Erythroblast (primary cell): ENCODE measurements at regions not wholly inside any gene's neighbourhood (a gene's known extent, or its start where the extent isn't known, plus 50 kb on each side); places are given as distances from the start of the nearest gene placed in this dataset.

Source experiments
- GATA1 ChIP-seq: IDR thresholded peaks from 2 replicates; pipeline ENCODE4 v1.6.1; 2011; ENCODE audit warnings: low read depth, mild to moderate bottlenecking, control low read depth, low read length, moderate library complexity
- POLR2A ChIP-seq: IDR thresholded peaks from 2 replicates; pipeline ENCODE4 v1.6.1; 2011; ENCODE audit warnings: mild to moderate bottlenecking, low read length

DNA sequence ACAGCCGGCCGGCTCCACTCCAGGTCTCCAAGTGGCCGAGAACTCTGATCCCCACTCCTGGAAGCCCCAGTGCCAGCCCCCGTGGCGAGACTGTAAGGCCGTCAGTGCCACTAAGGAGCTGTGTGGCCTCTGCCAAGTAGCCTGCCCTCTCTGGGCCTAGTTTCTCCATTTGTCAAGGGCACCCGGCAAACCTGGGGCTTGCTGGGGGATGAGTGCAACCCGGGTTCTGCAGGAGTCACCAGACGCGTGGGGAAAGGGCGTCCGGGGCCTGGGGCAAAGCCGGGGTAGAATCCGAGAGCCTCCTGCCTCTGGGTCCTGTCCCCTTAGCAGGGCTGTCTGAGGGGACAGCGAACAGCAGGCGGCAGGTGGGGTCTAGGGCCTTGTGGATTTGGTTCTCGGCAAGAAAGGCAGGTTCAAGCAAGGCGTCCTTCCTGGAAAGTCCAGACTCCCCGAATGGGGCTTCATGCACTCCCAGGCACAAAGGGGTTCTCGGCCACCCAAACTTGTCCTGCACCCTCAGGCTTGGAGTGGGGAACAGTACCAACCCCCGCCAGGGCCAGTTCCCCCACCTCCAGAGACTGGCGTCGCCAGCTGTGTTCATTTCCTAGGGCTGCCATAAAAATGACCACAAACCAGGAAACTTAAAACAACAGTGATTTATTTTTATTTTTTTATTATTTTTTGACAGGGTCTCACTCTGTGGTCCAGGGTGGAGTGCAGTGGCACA lies 56.0 kb downstream of the NCOR2 start:
- TF ChIP-seq POLR2A, result no peak
- no peak for TF ChIP-seq GATA1
